Activated CD4-positive, alpha-beta T cell treated with anti-CD3 and anti-CD28 coated beads for 36 hours (primary cell): ENCODE measurements at regions not wholly inside any gene's neighbourhood (a gene's known extent, or its start where the extent isn't known, plus 50 kb on each side); places are given as distances from the start of the nearest gene placed in this dataset.

Source experiments
- ATAC-seq: fragments of 200-7000 bp; cut with Tn5 transposase; one replicate; pipeline ENCODE4 v1.10.0; 2021; ENCODE audit warnings: mild to moderate bottlenecking, moderate library complexity
- CTCF ChIA-PET: fragments of 350-600 bp; sonication (Branson Sonifier 250); formaldehyde crosslinking; loops from one replicate; lab custom pipeline; 2021; ENCODE audit warnings: antibody characterized with exemption; lab: Charles Lee
- POLR2A ChIA-PET: fragments of 350-600 bp; sonication (Branson Sonifier 250); formaldehyde crosslinking; loops from one replicate; lab custom pipeline; 2021; ENCODE audit warnings: antibody characterized with exemption, inconsistent platforms; lab: Charles Lee
- DNase-seq: peaks from one replicate; pipeline ENCODE4 v3.0.0-alpha.2; 2020
- H3K27ac Mint-ChIP-seq: one replicate; pipeline ENCODE4 v1.8.0; 2021; ENCODE audit warnings: mixed read lengths
- H3K27me3 Mint-ChIP-seq: one replicate; pipeline ENCODE4 v1.8.0; 2021; ENCODE audit warnings: mixed read lengths
- H3K36me3 Mint-ChIP-seq: one replicate; pipeline ENCODE4 v1.8.0; 2021; ENCODE audit warnings: low read depth, mixed read lengths
- H3K4me1 Mint-ChIP-seq: one replicate; pipeline ENCODE4 v1.8.0; 2021; ENCODE audit warnings: mixed read lengths
- H3K4me3 Mint-ChIP-seq: one replicate; pipeline ENCODE4 v1.8.0; 2021; ENCODE audit warnings: mild to moderate bottlenecking, moderate library complexity, mixed read lengths
- H3K9me3 Mint-ChIP-seq: one replicate; pipeline ENCODE4 v1.8.0; 2021; ENCODE audit warnings: low read depth, mixed read lengths
- intact Hi-C, 2 experiments: fragments of 100-400 bp; cut with DNase I in 1 of 2; cut with micrococcal nuclease in 1 of 2; formaldehyde crosslinking; loops; one replicate each; pipeline versions ENCODE4 v1.14.2 to v1.15.1; 2022 to 2024; cut with DNase I, micrococcal nuclease

- H3K27me3 Mint-ChIP-seq, result peaks cover 4% of the 10 kb centered on the region
- POLR2A ChIA-PET, result no interaction called here
- H3K4me3 Mint-ChIP-seq, result no peak overlapping the region
- CTCF ChIA-PET, result interaction anchor here (0.5 to 0.7 kb wide), 4 partner anchors 20 to 623 kb away, joined by 3 read pairs; no protein-coding TSS in a partner anchor
- H3K27ac Mint-ChIP-seq, result no peak overlapping the region
- DNase-seq (no peak), ATAC-seq (no peak)
- H3K9me3 Mint-ChIP-seq, result no peaks in the 10 kb centered on the region
- H3K36me3 Mint-ChIP-seq, result no peaks in the 10 kb centered on the region
- intact Hi-C loops, result no loop called here
- no peaks in the 10 kb centered on the region for H3K4me1 Mint-ChIP-seq
Measured at GRCh38 chr15:39132070-39132469, 448.8 kb upstream of the THBS1 start.

- POLR2A ChIA-PET, result no interaction called here
- Mint-ChIP-seq H3K4me3 (no peak overlapping the region), H3K27me3 (peaks cover 6% of the 10 kb centered on the region)
Measured at GRCh38 chr15:39132954-39133600, 447.8 kb upstream of the THBS1 start.

GRCh38 chr15:39134282-39134681 is 446.6 kb upstream of the THBS1 start:
- no peak for DNase-seq
- Mint-ChIP-seq H3K36me3 (no peaks in the 10 kb centered on the region), H3K27ac (no peak overlapping the region), H3K4me3 (no peak overlapping the region), H3K27me3 (peaks cover 10% of the 10 kb centered on the region), H3K9me3 (no peaks in the 10 kb centered on the region), H3K4me1 (no peaks in the 10 kb centered on the region)
- CTCF ChIA-PET, result no interaction called here
- POLR2A ChIA-PET, result no interaction called here
- intact Hi-C loops, result no loop called here
- ATAC-seq, result no peak

More at GRCh38 chr15:39132954-39133600, 447.8 kb upstream of the THBS1 start:
- H3K36me3 Mint-ChIP-seq, result no peaks in the 10 kb centered on the region
- H3K9me3 Mint-ChIP-seq, result no peaks in the 10 kb centered on the region
- ATAC-seq (no peak), DNase-seq (no peak)
- intact Hi-C loops, result no loop called here
- no peaks in the 10 kb centered on the region for H3K4me1 Mint-ChIP-seq
- CTCF ChIA-PET, result interaction anchor here (0.7 kb wide), 1 partner anchor 19 kb away, joined by 3 read pairs; no protein-coding TSS in a partner anchor
- no peak overlapping the region for H3K27ac Mint-ChIP-seq

- no peak for ATAC-seq
- intact Hi-C loops, result no loop called here
- POLR2A ChIA-PET, result no interaction called here
- no peaks in the 10 kb centered on the region for H3K4me1 Mint-ChIP-seq
- DNase-seq, result no peak
- no peaks in the 10 kb centered on the region for H3K9me3 Mint-ChIP-seq
- H3K36me3 Mint-ChIP-seq, result no peaks in the 10 kb centered on the region
- H3K4me3 Mint-ChIP-seq, result no peak overlapping the region
- H3K27ac Mint-ChIP-seq, result no peak overlapping the region
- H3K27me3 Mint-ChIP-seq, result peaks cover 13% of the 10 kb centered on the region
- CTCF ChIA-PET, result no interaction called here
Measured at GRCh38 chr15:39135989-39136388, 444.9 kb upstream of the THBS1 start.

GRCh38 chr15:39139431-39140059 is 441.3 kb upstream of the THBS1 start:
- CTCF ChIA-PET, result no interaction called here
- Mint-ChIP-seq H3K4me1 (peaks cover 9% of the 10 kb centered on the region), H3K27me3 (peaks cover 10% of the 10 kb centered on the region), H3K36me3 (no peaks in the 10 kb centered on the region), H3K9me3 (no peaks in the 10 kb centered on the region), H3K4me3 (no peak overlapping the region), H3K27ac (no peak overlapping the region)
- DNase-seq (no peak), ATAC-seq (no peak)
- POLR2A ChIA-PET, result interaction anchor here (0.7 kb wide), 1 partner anchor 178 kb away, joined by 6 read pairs; no protein-coding TSS in a partner anchor
- intact Hi-C loops, result no loop called here

GRCh38 chr15:39140060-39140604 is 440.7 kb upstream of the THBS1 start:
- H3K4me3 Mint-ChIP-seq, result no peak overlapping the region
- no peaks in the 10 kb centered on the region for H3K36me3 Mint-ChIP-seq
- ATAC-seq, result peak; percentile 60
- no peaks in the 10 kb centered on the region for H3K9me3 Mint-ChIP-seq
- ChIA-PET POLR2A (interaction anchor here (0.7 kb wide), 1 partner anchor 178 kb away, joined by 6 read pairs; no protein-coding TSS in a partner anchor), CTCF (no interaction called here)
- peaks cover 10% of the 10 kb centered on the region for H3K27me3 Mint-ChIP-seq
- peak; percentile 9 for DNase-seq
- no peak overlapping the region for H3K27ac Mint-ChIP-seq
- H3K4me1 Mint-ChIP-seq, result peaks cover 15% of the 10 kb centered on the region
- intact Hi-C loops, result no loop called here

- H3K27ac Mint-ChIP-seq, result no peak overlapping the region
- no peaks in the 10 kb centered on the region for H3K36me3 Mint-ChIP-seq
- H3K4me3 Mint-ChIP-seq, result no peak overlapping the region
- peaks cover 9% of the 10 kb centered on the region for H3K27me3 Mint-ChIP-seq
- DNase-seq, result peak; percentile 21
- H3K9me3 Mint-ChIP-seq, result no peaks in the 10 kb centered on the region
- ChIA-PET POLR2A (no interaction called here), CTCF (no interaction called here)
- peak; percentile 71 for ATAC-seq
- intact Hi-C loops, result no loop called here
- H3K4me1 Mint-ChIP-seq, result peaks cover 18% of the 10 kb centered on the region
Measured at GRCh38 chr15:39142500-39142899, 438.4 kb upstream of the THBS1 start.

- Mint-ChIP-seq H3K9me3 (no peaks in the 10 kb centered on the region), H3K36me3 (no peaks in the 10 kb centered on the region), H3K27me3 (peaks cover 8% of the 10 kb centered on the region), H3K4me1 (peaks cover 18% of the 10 kb centered on the region), H3K4me3 (no peak overlapping the region), H3K27ac (no peak overlapping the region)
- DNase-seq (no peak), ATAC-seq (no peak)
- ChIA-PET POLR2A (no interaction called here), CTCF (no interaction called here)
- intact Hi-C loops, result no loop called here
Measured at GRCh38 chr15:39143479-39143878, 437.4 kb upstream of the THBS1 start.

GRCh38 chr15:39144051-39144450 is 436.8 kb upstream of the THBS1 start:
- Mint-ChIP-seq H3K9me3 (no peaks in the 10 kb centered on the region), H3K4me3 (no peak overlapping the region), H3K27ac (peak overlapping the region; percentile 52), H3K36me3 (no peaks in the 10 kb centered on the region), H3K27me3 (peaks cover 6% of the 10 kb centered on the region), H3K4me1 (peaks cover 18% of the 10 kb centered on the region)
- ATAC-seq (no peak), DNase-seq (no peak)
- intact Hi-C loops, result no loop called here
- ChIA-PET POLR2A (no interaction called here), CTCF (no interaction called here)

GRCh38 chr15:39144613-39145499 is 436.0 kb upstream of the THBS1 start:
- no peaks in the 10 kb centered on the region for H3K9me3 Mint-ChIP-seq
- ATAC-seq (peak; percentile 72), DNase-seq (no peak)
- CTCF ChIA-PET, result interaction anchor here (0.7 kb wide), 1 partner anchor 433 kb away, joined by 3 read pairs; no protein-coding TSS in a partner anchor
- H3K4me1 Mint-ChIP-seq, result peaks cover 18% of the 10 kb centered on the region
- no peaks in the 10 kb centered on the region for H3K36me3 Mint-ChIP-seq
- intact Hi-C loops, result no loop called here
- H3K27me3 Mint-ChIP-seq, result peaks cover 8% of the 10 kb centered on the region
- peak overlapping the region; percentile 52 for H3K27ac Mint-ChIP-seq
- no peak overlapping the region for H3K4me3 Mint-ChIP-seq
- POLR2A ChIA-PET, result no interaction called here
